ENCODE measurements at regions not wholly inside any gene's neighbourhood (a gene's known extent, or its start where the extent isn't known, plus 50 kb on each side); places are given as distances from the start of the nearest gene placed in this dataset.

DNA sequence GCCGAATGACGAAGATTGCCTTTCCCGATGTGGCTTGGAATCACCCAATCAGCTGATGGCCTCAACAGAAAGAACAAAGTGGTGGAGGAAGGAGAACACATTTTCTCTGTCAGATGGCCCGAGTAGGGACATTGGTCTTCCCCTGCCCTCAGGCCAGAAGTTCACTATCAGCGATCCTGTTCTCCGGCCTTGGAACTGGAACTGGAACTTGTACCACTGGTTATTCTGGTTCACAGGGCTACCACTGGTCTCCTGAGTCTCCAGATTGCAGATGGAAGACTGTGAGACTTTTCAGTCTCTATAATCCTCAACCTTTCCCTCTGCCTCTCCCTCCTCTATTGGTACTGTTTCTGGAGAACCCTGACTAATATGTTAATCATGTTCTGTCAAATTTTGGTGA, 180.4 kb downstream of the ANKRD30B start:
- TF ChIP-seq, protein P1, sequence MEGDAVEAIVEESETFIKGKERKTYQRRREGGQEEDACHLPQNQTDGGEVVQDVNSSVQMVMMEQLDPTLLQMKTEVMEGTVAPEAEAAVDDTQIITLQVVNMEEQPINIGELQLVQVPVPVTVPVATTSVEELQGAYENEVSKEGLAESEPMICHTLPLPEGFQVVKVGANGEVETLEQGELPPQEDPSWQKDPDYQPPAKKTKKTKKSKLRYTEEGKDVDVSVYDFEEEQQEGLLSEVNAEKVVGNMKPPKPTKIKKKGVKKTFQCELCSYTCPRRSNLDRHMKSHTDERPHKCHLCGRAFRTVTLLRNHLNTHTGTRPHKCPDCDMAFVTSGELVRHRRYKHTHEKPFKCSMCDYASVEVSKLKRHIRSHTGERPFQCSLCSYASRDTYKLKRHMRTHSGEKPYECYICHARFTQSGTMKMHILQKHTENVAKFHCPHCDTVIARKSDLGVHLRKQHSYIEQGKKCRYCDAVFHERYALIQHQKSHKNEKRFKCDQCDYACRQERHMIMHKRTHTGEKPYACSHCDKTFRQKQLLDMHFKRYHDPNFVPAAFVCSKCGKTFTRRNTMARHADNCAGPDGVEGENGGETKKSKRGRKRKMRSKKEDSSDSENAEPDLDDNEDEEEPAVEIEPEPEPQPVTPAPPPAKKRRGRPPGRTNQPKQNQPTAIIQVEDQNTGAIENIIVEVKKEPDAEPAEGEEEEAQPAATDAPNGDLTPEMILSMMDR (conservative IDR thresholded peaks at IDR 0.05 in 1 of 2, IDR thresholded peaks at IDR 0.05 in 1 of 2; ENCODE audit: low read depth in 1 of 2, low read length in 2 of 2) = no peak
- no peak for TF ChIP-seq EZH2 (IDR thresholded peaks at IDR 0.05; ENCODE audit: low read length, missing control alignments)

Measured in fibroblast of lung (primary cell).